Activated CD4-positive, alpha-beta memory T cell treated with anti-CD3 and anti-CD28 coated beads for 36 hours (primary cell): ENCODE measurements at regions not wholly inside any gene's neighbourhood (a gene's known extent, or its start where the extent isn't known, plus 50 kb on each side); places are given as distances from the start of the nearest gene placed in this dataset.
"Not testable (repeated sequence)": the region's sequence is repeated elsewhere in the genome, so short reads cannot be mapped to it uniquely, and the experiment has no call there.

ENCODE experiments used
- CTCF ChIA-PET: fragments of 350-600 bp; sonication (Branson Sonifier 250); formaldehyde crosslinking; loops from one replicate; lab custom pipeline; 2021; ENCODE audit warnings: antibody characterized with exemption, inconsistent platforms; lab: Charles Lee
- POLR2A ChIA-PET: fragments of 350-600 bp; sonication (Branson Sonifier 250); formaldehyde crosslinking; loops from one replicate; lab custom pipeline; 2021; ENCODE audit warnings: antibody characterized with exemption; lab: Charles Lee
- DNase-seq: peaks from one replicate; pipeline ENCODE4 v3.0.0-alpha.2; 2020
- H3K27ac Mint-ChIP-seq: one replicate; pipeline ENCODE4 v1.8.0; 2021; ENCODE audit warnings: mixed read lengths
- H3K27me3 Mint-ChIP-seq: one replicate; pipeline ENCODE4 v1.8.0; 2021; ENCODE audit warnings: mixed read lengths
- H3K36me3 Mint-ChIP-seq: one replicate; pipeline ENCODE4 v1.8.0; 2021; ENCODE audit warnings: mixed read lengths
- H3K4me1 Mint-ChIP-seq: one replicate; pipeline ENCODE4 v1.8.0; 2021; ENCODE audit warnings: low read depth, mixed read lengths
- H3K4me3 Mint-ChIP-seq: one replicate; pipeline ENCODE4 v1.8.0; 2021; ENCODE audit warnings: mild to moderate bottlenecking, mixed read lengths
- H3K9me3 Mint-ChIP-seq: one replicate; pipeline ENCODE4 v1.8.0; 2021; ENCODE audit warnings: mixed read lengths
- intact Hi-C: fragments of 100-400 bp; cut with micrococcal nuclease; formaldehyde crosslinking; loops from one replicate; pipeline ENCODE4 v1.15.1; 2023

DNA sequence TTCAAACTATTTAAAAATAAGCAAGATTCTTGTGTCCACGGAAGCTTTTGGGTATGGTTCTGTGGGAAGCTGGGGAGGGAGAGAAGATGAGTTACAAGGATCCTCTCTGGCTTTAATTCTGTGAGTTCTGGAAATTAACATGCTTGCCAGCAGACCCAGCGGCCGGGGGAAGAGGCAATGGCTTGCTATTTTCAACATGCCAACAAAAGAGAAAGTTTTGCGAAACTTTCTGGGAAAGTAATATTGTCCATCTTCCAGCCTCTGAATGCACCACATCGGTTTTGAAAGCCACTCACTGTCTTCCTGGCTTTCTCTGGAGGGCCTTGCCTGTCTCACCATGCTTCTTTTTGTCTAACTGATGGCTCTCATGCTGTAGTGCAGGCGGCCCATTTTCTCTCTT lies 85.7 kb downstream of the EN1 start:
- intact Hi-C loops: no loop called here
- ChIA-PET POLR2A (no interaction called here), CTCF (no interaction called here)
- peaks cover 21% of the 10 kb centered on the region for H3K27me3 Mint-ChIP-seq
- no peaks in the 10 kb centered on the region for H3K36me3 Mint-ChIP-seq
- no peak overlapping the region for H3K4me3 Mint-ChIP-seq
- H3K9me3 Mint-ChIP-seq: no peaks in the 10 kb centered on the region
- no peaks in the 10 kb centered on the region for H3K4me1 Mint-ChIP-seq
- DNase-seq: no peak
- no peak overlapping the region for H3K27ac Mint-ChIP-seq

DNA sequence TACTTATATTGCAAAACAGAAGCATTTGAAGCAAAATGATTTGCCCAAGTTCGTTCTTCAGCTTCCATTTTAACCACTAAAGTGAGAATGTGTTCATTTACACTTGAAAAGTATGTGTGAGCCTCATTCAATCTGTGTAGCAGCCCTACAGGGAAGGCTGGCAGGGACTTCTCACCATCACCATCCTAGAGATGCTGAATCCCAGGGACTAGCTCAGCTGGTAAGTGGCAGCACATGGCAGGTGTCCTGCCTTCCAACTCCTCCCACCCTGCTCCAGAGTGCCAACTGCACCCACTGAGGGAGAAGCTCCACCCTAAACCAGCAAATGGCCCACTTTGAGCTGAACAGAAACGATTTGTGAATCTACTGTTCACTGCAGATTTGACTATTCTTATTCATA lies 91.5 kb downstream of the EN1 start:
- no peak for DNase-seq
- POLR2A ChIA-PET: no interaction called here
- Mint-ChIP-seq H3K4me3 (no peak overlapping the region), H3K4me1 (no peaks in the 10 kb centered on the region), H3K36me3 (no peaks in the 10 kb centered on the region), H3K9me3 (no peaks in the 10 kb centered on the region), H3K27me3 (peaks cover 8% of the 10 kb centered on the region), H3K27ac (no peak overlapping the region)
- intact Hi-C loops: no loop called here
- CTCF ChIA-PET: interaction anchor here (1.0 kb wide), 1 partner anchor 100 kb away, joined by 3 read pairs; no protein-coding TSS in a partner anchor

DNA sequence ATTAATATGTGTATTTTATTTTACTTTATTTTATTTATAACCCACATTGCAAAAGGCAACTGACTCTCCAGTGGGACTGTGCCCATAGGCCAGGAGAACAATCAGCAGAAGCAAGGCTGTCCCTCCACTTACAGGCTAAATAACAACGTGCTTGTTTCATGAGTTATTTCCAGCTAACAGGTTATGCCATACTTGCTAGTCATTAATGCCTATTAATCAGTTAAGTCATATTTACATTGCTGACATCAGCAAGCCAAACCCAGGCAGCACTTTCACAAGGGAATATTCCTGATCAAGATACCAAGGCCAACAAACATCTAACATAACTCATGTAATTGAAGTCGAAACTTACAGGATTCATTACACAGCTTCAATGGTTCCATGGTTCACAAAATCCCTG lies 92.1 kb downstream of the EN1 start:
- no peaks in the 10 kb centered on the region for H3K9me3 Mint-ChIP-seq
- CTCF ChIA-PET: interaction anchor here (1.0 kb wide), 1 partner anchor 100 kb away, joined by 3 read pairs; no protein-coding TSS in a partner anchor
- intact Hi-C loops: no loop called here
- no peaks in the 10 kb centered on the region for H3K36me3 Mint-ChIP-seq
- no peaks in the 10 kb centered on the region for H3K4me1 Mint-ChIP-seq
- peaks cover 8% of the 10 kb centered on the region for H3K27me3 Mint-ChIP-seq
- no peak overlapping the region for H3K27ac Mint-ChIP-seq
- no peak for DNase-seq
- H3K4me3 Mint-ChIP-seq: no peak overlapping the region
- POLR2A ChIA-PET: no interaction called here

DNA sequence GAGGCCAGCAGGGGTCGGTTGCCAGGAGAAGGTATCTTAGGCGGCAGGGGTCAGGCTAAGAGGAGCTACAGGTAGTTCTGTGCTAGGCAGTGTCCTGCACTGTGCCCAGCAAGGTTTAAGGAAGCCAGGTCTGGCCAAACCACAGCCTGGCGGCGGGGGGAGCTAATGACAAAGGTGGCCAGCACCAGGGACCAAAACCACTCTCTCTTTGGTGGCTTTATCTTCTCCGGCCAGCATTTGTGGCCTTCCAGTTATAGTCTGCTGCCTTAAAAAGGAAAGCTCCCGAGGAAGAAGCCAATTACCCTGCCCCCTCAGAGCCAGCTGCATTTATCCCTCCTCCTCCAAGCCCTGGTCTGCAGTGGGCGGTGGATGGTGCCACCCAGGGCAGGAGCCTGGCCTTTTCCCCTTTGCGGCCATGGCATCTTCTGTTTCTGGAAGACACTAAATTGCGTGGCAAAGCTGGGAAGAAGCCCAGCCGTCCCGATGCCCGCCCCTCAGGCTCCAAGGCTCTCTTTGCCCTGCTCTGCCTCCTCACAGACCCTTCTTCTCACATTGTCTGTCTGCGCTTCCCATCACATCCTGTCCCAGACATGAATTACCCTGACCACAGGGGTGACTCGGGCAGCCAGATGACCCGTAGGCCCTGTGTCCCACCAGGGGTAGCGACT lies 94.6 kb downstream of the EN1 start:
- ChIA-PET CTCF (no interaction called here), POLR2A (no interaction called here)
- Mint-ChIP-seq H3K27ac (no peak overlapping the region), H3K36me3 (no peaks in the 10 kb centered on the region), H3K27me3 (peaks cover 1% of the 10 kb centered on the region), H3K9me3 (no peaks in the 10 kb centered on the region), H3K4me1 (no peaks in the 10 kb centered on the region), H3K4me3 (no peak overlapping the region)
- intact Hi-C loops: no loop called here
- DNase-seq: no peak

DNA sequence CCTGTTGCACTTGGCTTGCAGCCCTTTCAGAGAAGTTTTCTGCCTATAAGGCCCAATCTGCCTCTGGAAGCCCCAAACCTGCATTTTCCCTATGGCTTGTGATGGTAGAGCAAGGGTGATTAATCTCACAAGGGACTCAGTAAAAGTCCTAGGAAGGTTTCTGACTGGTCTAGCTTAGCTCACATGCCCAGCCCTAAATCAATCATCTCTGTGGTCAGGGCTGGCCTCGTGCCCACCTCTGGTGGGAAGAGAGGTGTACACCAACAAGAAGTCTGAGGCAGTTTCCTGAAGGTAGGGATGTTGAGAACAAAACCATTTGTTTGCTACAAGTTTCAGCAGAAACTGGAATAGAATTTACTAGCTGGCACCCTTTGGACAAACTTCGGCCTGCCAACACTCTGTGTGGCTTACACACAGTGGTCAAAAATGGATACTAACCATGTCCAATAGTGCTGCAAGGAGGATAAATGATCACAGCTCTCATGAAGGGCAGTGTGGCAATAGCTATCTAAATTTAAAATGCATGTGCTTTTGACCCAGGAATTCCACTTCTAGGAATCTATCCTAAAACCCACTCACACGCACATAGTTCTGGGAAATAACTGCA lies 96.4 kb downstream of the EN1 start:
- POLR2A ChIA-PET: no interaction called here
- no peaks in the 10 kb centered on the region for H3K36me3 Mint-ChIP-seq
- no peaks in the 10 kb centered on the region for H3K9me3 Mint-ChIP-seq
- H3K4me1 Mint-ChIP-seq: no peaks in the 10 kb centered on the region
- intact Hi-C loops: no loop called here
- no peak for DNase-seq
- no peak overlapping the region for H3K4me3 Mint-ChIP-seq
- CTCF ChIA-PET: no interaction called here
- H3K27ac Mint-ChIP-seq: no peak overlapping the region
- H3K27me3 Mint-ChIP-seq: no peaks in the 10 kb centered on the region

DNA sequence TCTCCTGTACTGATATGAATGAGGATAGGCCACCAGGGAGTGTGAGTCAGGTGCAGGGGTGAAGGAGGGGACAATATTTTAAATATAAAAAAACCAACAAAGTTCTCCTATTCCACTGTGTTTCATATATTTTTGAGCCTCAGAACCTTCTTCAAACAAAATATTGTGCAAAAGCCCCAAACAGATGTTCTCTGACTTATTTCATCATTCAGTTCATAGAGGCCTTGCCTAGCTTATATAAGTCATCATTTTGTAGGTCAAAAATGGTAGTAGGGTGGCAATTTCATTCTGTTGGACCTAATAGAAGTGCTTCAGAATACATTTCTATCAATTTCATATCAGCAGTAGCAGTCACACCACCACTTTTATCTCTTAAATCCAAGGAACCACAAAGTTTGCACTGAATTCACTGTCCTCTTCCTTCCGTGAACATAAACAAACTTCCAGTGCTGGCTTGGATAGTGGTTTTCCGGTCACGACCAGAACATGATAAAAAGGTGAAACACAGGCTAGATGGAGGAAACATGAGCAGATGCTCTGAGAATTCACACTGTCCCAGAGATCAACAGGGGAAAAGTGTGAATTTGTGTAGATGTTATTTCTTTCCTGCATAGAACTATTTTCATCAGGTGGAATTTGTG lies 99.1 kb downstream of the EN1 start:
- H3K27ac Mint-ChIP-seq: no peak overlapping the region
- peaks cover 2% of the 10 kb centered on the region for H3K36me3 Mint-ChIP-seq
- no peak overlapping the region for H3K4me3 Mint-ChIP-seq
- no peaks in the 10 kb centered on the region for H3K27me3 Mint-ChIP-seq
- intact Hi-C loops: no loop called here
- no peak for DNase-seq
- H3K4me1 Mint-ChIP-seq: no peaks in the 10 kb centered on the region
- POLR2A ChIA-PET: no interaction called here
- peaks cover 21% of the 10 kb centered on the region for H3K9me3 Mint-ChIP-seq
- CTCF ChIA-PET: no interaction called here

DNA sequence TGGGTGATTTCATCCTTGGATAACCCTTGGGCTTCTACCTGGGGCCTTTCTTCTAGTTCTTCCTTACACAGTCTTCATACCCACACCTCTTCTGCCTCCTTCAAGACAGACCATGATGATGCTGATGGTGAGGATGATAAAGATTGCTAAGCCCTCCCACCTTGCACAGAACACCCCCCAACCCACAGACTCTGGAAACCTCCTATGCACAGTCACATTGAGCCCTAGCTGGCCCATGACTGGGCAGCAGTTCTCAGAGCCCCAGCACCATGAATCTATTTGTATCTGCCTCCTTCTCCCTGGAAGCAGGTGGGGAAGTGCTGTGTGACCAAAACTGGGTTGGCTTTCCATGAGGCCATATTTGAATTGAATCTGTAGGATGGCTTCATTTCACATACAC lies 99.8 kb downstream of the EN1 start:
- Mint-ChIP-seq H3K36me3 (peaks cover 2% of the 10 kb centered on the region), H3K27me3 (no peaks in the 10 kb centered on the region)
- DNase-seq: no peak

DNA sequence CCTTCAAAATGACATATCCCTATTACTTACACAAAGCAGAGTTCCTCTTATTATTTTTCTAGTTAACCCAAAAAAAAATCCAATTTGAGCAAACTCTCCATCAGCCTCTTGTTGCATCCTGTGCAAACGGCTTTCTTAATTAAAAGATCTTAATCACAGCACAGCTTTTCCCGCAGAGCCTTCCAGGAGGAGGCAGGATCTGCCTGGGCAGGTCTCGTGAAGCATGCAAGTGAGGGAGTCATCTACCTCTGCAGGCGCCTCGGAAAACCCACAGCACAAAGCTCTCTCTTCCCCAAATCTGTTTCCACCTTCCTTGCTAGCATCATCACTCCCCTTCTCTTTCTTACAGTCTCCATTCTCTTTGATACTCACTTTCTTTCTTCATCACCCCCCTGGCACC lies 100.4 kb downstream of the EN1 start:
- Mint-ChIP-seq H3K27ac (no peak overlapping the region), H3K4me1 (no peaks in the 10 kb centered on the region), H3K9me3 (peaks cover 21% of the 10 kb centered on the region), H3K27me3 (peaks cover 4% of the 10 kb centered on the region), H3K4me3 (no peak overlapping the region), H3K36me3 (peaks cover 2% of the 10 kb centered on the region)
- intact Hi-C loops: no loop called here
- DNase-seq: no peak
- ChIA-PET CTCF (no interaction called here), POLR2A (no interaction called here)

More for the DNA sequence above, 99.8 kb downstream of the EN1 start:
- POLR2A ChIA-PET: no interaction called here
- intact Hi-C loops: no loop called here
- H3K9me3 Mint-ChIP-seq: peaks cover 21% of the 10 kb centered on the region
- no peaks in the 10 kb centered on the region for H3K4me1 Mint-ChIP-seq
- no peak overlapping the region for H3K4me3 Mint-ChIP-seq
- CTCF ChIA-PET: no interaction called here
- no peak overlapping the region for H3K27ac Mint-ChIP-seq

DNA sequence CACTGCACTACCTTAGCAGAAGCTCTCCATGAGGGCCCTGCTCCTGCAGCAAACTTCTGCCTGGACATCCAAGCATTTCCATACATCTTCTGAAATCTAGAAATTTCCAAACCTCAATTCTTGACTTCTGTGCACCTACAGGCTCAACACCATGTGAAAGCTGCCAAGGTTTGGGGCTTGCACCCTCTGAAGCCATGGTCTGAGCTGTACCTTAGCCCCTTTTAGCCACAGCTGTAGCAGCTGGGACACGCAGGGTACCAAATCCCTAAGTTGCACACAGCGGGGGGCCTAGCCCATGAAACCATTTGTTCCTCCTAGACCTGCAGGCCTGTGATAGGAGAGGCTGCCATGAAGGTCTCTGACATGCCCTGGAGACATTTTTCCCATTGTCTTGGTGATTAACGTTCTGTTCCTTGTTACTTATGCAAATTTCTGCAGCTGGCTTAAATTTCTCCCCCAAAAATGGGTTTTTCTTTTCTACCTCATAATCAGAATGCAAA lies 102.7 kb downstream of the EN1 start:
- H3K27ac Mint-ChIP-seq, intact Hi-C loops, H3K36me3 Mint-ChIP-seq, POLR2A ChIA-PET, CTCF ChIA-PET, DNase-seq, H3K4me1 Mint-ChIP-seq, H3K4me3 Mint-ChIP-seq, H3K27me3 Mint-ChIP-seq: not testable (repeated sequence)
- H3K9me3 Mint-ChIP-seq: peaks cover 21% of the 10 kb centered on the region

DNA sequence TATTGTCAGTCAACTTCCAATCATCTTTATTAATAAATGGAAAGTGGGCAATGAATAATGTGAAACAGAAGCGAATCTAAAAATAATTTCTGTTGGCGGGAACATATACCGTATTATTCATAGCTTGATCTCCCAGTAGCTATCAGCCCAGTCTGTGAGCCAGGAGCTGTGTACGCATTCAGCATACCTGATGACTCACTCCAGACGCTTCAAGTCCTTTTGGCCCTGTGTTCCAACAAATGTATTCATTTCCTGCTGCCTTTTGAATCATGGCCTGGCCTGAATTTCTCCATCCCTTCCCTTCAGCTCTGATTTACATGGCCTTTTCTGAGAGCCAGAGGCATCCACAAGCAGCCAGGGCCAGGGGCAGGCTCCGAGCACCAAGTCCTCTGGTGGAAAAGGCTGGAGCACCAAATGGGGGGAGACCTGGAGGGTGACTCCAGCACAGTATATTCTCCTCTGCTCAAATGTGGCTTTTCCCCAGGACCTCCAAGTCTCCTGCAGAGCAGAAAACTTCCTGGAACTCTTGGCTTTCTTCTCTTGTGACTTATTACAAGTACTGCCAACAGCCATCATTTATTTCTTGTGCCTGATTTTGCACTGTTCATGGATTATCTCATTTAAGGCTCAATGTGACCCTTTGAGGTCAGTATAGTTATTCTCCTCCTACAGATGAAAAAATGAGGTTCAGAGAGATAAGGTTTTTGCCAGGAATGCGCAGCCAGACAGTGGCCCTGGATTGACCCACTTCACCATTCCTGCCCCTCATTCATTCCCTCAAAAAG lies 108.7 kb downstream of the EN1 start:
- H3K4me3 Mint-ChIP-seq: no peak overlapping the region
- no peaks in the 10 kb centered on the region for H3K36me3 Mint-ChIP-seq
- ChIA-PET CTCF (no interaction called here), POLR2A (no interaction called here)
- DNase-seq: no peak
- H3K9me3 Mint-ChIP-seq: peaks cover 4% of the 10 kb centered on the region
- intact Hi-C loops: no loop called here
- no peak overlapping the region for H3K27ac Mint-ChIP-seq
- no peaks in the 10 kb centered on the region for H3K4me1 Mint-ChIP-seq
- peaks cover 5% of the 10 kb centered on the region for H3K27me3 Mint-ChIP-seq

DNA sequence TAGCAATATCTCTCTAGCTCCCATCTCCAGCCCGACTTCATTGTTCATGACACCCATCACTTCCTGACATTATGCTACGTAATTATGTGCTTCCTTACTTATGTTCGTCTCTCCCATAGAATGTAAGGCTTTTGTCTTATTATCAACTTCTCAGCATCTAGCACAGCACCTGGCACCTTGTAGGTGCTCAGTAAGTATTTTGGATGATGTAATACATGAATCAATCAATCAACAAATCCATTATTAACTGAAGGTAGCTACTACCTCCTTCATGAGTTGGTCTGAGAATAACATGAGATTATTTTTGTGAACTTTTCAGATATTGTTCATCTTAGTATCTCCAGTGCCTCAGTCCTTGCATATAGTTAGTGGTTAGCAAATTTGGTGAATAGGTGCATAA lies 109.3 kb downstream of the EN1 start:
- H3K9me3 Mint-ChIP-seq: no peaks in the 10 kb centered on the region
- DNase-seq: no peak
- CTCF ChIA-PET: no interaction called here
- H3K36me3 Mint-ChIP-seq: no peaks in the 10 kb centered on the region
- no peak overlapping the region for H3K27ac Mint-ChIP-seq
- POLR2A ChIA-PET: no interaction called here
- H3K4me3 Mint-ChIP-seq: no peak overlapping the region
- intact Hi-C loops: no loop called here
- H3K4me1 Mint-ChIP-seq: no peaks in the 10 kb centered on the region
- peaks cover 5% of the 10 kb centered on the region for H3K27me3 Mint-ChIP-seq

DNA sequence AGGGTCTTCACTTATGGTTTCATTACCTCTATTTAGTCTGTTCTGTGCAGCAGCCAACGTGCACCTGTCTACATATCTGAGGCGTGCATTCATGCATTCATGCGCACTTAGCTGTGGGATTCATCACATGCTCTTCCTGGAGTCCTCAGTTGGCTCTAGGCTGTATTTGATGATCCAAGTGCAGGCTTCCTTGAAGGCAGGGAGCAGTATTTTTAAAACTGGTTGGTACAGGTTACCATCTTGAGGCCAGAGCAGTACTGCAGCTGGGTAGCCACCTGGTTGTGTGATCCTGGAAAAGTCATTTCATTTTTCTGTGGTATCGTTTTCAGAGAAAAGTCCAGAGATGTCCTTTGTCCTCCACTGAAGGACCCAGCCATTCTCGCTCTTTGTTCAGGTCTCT lies 109.8 kb downstream of the EN1 start:
- H3K36me3 Mint-ChIP-seq: no peaks in the 10 kb centered on the region

More for the DNA sequence above, 109.8 kb downstream of the EN1 start:
- H3K4me3 Mint-ChIP-seq: no peak overlapping the region
- H3K27me3 Mint-ChIP-seq: peaks cover 5% of the 10 kb centered on the region
- H3K4me1 Mint-ChIP-seq: no peaks in the 10 kb centered on the region
- intact Hi-C loops: no loop called here
- POLR2A ChIA-PET: no interaction called here
- no peak overlapping the region for H3K27ac Mint-ChIP-seq
- H3K9me3 Mint-ChIP-seq: no peaks in the 10 kb centered on the region
- DNase-seq: no peak
- CTCF ChIA-PET: no interaction called here
